NCI-H2227 (cell line): ENCODE measurements at regions not wholly inside any gene's neighbourhood (a gene's known extent, or its start where the extent isn't known, plus 50 kb on each side); places are given as distances from the start of the nearest gene placed in this dataset.

ENCODE experiments used
- DNase-seq: peaks from one replicate; lab custom pipeline; 2025; ENCODE audit not compliant: unreplicated experiment; lab: John Stamatoyannopoulos, UW

GRCh38 chr5:126360467-126360866 is 62.7 kb upstream of the GRAMD2B start:
- no peak for DNase-seq

DNA sequence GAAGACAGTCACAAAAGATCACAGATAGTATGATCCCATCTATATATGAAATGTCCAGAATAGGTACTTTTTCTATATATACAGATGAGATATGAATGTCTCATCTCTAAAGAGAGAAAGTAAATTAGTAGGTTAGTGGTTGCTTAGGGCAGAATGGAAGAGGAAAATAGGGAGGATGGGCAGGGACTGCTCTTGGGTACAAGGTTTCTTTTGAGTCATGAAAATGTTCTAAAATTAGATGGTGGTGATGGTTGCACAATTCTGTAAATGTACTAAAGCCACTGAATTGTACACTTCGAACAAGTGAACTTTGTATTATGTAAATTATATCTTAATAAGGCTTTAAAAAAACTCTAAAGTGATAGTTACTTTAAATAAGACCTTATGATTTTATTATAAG is 59.6 kb upstream of the GRAMD2B start:
- DNase-seq = no peak

DNA sequence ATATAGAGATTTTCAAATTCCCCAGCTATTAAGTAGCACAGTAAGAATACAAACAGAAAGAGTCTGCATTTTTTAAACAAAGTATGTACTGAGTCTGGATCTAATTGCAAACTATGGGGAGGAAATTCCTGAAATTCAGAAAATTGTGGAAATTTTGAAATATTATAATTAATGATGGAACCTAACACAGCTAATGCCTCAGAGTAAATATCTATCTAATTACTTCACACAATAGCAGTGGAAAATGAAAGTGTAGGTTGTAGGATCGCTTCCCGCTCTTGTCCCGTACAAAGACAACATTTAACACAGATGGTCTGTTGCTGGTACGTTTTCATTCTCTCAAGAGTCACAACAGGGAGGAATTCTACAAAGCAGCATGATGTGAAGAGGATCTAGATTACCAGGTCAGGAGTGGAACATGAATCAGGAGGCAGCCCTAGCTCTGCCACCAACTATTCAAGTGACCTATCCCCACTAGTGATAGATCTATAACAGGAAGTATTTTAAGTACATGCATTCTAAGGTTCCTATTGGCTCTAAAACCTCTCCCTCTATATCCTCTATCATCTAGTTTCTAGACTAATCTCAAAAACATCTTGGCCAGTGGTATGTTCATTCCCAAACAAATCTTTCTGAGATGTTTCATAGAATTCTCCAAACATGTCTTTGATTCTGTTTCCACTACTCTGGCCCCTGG is 58.9 kb upstream of the GRAMD2B start:
- DNase-seq = no peak

- DNase-seq = no peak
These were observed 57.6 kb upstream of the GRAMD2B start for GRCh38 chr5:126365446-126366198.

- no peak for DNase-seq
These were observed 57.0 kb upstream of the GRAMD2B start for GRCh38 chr5:126366199-126366560.

DNA sequence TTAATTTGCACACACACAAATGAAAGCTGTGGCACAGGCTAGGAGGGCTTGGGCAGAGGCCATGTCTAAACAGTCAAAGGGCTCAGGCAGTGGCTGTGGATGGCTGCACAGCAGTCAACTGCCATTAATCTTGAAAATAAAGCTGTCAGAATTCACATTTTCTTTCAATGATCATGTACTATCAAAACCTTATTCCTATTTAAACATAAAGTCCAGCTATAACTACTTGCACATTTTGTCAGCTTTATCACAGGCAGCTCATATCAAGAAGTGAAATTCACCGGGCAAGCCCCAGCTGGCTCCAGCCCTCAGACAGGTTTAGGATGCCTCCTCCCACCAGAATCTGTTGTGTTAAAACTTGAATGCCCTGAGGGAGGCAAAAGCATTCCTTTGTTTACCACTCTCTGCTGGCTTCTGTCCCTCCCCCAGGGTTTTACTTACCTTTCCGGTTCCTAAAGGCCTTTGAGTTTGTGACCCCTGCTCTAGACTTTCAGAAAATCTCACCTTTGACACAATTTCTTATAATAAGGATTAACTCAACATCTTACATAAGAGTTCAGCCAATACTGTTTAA is 54.9 kb upstream of the GRAMD2B start:
- no peak for DNase-seq

DNA sequence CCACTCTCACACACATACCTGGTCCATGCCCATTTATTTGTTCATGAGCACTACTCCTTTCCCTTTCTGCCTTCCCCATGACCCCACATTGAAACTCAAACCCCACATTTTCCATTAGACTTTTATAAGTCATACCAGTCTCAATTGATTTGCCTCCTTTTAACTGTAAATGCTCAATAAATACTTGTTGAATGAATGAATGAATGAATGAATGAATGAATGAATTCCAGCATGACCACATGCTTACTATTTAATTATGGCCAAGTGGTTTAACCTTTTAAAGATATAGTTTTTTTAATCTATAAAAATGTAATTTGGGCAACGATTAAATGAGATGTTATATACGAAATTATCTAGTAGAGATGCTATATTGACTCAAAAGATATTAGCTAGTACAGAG is 54.1 kb upstream of the GRAMD2B start:
- no peak for DNase-seq

DNA sequence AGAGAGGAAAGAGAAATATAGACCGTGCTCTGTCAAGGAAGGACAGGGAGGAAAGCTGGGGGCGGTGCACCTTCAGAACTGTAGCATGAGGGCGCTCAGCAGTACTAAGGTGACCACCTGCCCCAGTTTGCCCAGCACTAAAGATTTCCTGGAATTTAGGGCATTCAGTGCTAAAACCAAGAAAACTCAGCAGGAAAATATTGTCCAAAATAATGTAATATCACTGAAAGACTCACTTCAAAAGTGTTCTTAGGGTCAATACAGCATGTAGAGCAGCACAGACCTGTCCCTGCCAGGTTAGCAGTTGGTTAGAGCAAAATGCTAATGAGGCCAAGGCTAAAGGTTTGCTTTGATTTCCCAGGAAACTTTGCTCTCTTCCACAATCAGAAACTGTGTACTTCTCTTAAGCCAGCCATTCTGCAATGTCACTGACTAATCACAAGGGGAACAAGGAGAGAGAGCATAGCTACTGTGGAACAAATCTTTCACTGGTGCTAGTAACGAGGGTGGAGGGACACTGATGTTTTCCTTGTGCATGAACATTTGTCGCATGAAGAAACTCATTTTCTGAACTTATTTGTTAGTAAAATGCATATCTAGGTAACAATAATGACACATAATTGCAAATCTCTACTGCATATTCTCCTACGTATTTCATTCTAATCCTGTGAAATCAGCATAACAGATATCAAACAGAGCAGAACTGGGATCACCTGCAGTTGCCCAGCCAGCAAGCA is 53.0 kb upstream of the GRAMD2B start:
- DNase-seq = no peak

DNA sequence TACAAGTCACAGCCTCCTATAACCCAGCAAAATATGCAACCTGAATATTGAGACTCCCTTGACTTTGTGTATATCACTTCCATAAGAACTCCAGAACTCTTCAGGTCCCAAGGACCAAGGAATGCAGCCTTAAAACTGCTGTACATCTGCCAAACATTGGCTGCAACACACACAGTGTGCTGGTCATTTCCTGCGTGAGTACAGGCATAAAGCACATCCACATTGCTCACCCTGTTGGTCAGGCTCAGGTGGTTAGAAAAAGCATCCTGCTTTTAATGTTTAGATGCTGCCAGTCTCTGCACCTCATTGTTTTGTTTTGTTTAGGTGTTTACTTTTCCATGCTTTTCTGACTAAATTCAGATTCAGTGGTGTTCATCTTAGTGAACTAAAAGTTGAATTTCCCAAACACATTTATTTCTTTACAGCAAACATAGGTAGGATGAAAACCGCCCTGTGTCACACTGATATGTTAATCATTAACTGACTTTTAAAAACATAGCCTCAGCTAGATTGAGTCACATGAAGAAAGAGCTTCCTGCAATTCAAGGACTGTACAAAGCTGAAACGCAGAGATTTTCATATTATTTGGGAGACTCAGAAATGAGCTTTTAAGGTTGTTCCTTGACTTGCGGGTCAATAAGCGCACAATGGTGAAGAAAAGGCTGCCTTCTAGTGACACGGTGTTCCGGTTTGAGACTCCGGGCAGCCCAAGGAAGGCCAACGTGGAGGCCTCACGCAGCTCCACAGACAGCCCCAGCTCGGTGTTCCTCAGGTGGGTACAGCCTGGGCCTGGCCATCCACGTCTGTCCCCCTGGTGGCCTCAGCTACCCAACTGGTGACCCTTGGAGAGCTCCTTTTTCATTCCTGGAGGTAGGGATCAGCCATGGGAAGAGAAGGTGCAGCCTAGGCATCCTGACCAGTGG is 52.2 kb upstream of the GRAMD2B start:
- DNase-seq = no peak

GRCh38 chr5:126373375-126374108 is 49.7 kb upstream of the GRAMD2B start:
- DNase-seq = no peak
